HG03097 (cell line): ENCODE measurements at regions not wholly inside any gene's neighbourhood (a gene's known extent, or its start where the extent isn't known, plus 50 kb on each side); places are given as distances from the start of the nearest gene placed in this dataset.
"Not testable (repeated sequence)": the region's sequence is repeated elsewhere in the genome, so short reads cannot be mapped to it uniquely, and the experiment has no call there.

Source experiments
- ATAC-seq: cut with Tn5 transposase; IDR thresholded peaks from one replicate; pipeline ENCODE4 v1.9.1; 2021; ENCODE audit not compliant: unreplicated experiment, low FRiP score

GRCh38 chr3:4213420-4213819, 89.7 kb upstream of the SETMAR start:
- not testable (repeated sequence) for ATAC-seq

DNA sequence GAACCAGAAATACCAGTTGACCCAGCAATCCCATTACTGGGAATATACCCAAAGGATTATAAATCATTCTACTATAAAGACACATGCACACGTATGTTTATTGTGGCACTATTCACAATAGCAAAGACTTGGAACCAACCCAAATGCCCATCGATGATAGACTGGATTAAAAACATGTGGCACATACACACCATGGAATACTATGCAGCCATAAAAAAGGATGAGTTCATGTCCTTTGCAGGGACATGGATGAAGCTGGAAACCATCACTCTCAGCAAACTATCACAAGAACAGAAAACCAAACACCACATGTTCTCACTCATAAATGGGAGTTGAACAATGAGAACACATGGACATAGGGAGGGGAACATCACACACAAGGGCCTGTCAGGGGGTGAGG, 86.2 kb upstream of the SETMAR start:
- not testable (repeated sequence) for ATAC-seq

DNA sequence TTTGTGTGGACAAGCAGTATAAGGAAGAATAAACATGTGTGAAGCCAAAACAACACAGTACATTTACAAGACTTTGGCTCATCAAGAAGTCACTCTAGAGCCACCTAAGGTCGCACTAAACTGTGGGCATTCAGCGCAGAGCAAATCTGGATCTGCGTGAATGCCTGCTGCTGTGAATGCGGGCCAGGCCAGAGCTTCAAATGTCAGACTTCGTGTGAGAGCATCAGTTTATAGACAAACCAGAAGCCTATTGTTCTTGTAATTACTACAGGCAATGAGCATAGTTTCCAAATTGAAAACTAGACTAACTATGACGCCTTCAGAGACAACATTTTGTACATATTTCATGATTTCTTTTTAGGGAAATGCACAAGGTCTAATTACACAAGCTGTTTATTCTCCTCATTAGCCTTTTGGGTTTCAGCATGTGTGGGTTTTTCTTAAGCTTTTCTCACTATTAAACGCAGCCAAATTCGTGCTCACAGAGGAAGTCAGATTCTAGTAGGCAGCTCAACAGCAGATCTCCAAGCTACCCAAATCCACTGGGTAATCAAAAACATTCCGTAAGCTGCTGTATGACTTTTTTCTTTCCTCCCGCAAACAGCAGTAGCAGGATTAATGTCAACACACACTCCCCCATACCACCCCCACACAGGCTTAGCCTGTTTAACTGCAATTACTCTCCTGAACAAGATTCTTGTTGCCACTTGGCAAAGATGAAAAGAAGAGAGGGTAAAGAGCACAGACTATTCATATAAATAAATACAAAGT, 84.5 kb upstream of the SETMAR start:
- ATAC-seq, result no peak

DNA sequence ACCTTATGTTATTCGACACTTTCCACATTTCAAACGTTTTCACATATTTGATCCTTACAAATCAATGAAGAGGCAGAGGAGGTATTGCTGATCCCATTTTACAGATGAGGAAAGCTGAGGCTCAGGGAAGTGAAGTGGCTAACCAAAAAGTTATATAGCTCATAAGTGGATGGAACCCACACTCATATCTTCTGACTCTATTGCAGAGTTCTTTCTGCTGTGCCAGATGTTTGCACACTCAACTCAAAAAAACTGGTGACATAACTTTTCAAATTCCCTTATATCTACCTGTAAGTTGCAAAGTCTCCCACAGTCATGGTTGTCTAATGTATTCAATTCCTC, 84.0 kb upstream of the SETMAR start:
- ATAC-seq, result no peak

GRCh38 chr3:4220065-4220464, 83.1 kb upstream of the SETMAR start:
- no peak for ATAC-seq

DNA sequence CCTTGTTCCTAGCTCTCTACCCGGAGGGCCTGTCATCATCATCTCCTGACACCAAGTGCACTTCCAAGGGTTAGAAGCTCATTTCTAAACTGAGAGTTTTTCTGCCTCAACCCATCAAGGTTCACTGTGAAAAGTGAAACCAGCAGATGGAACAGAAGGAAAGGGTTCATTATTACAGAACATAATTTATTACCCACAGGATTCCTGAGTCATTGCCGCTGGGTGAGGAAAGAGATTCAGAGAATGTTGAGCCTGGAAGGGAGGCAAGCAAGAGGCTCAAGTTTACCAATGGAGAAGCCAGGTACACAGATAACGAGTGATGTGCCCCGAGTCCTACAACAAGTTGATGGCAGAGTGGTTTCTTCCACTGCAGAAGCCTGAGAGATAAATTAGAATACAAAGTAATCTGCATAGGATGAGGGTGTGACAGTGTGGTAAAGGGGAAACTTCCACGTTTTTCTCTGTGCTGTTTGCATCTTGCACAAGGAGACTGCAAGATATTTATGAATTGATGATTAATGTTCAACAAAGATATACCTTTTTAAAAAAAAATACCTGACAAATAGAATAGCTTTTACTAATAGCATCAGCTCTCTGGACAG, 80.5 kb upstream of the SETMAR start:
- ATAC-seq, result no peak

DNA sequence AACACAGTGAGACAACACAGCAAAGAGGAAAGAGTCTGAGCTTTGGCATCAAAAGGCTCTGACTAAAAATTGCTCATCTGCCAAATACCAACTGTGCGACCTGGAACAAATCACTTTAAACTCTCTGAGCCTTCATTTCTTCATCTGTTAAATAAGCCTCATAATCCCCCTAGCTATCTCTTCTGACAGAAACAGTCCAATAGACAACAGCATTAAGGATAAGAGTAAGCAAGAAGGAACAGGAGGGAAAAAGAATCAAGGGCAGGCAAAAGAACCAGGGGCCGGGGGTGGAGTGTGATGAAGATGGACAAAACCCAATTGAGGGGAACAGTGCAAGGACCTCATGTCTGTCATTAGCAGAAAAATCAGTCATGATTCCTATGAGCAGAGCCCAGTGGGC, 79.4 kb upstream of the SETMAR start:
- no peak for ATAC-seq

GRCh38 chr3:4224331-4224730, 78.8 kb upstream of the SETMAR start:
- ATAC-seq, result no peak

- no peak for ATAC-seq
Measured at GRCh38 chr3:4225005-4225471, 78.1 kb upstream of the SETMAR start.

GRCh38 chr3:4228295-4228694, 74.9 kb upstream of the SETMAR start:
- ATAC-seq, result no peak

DNA sequence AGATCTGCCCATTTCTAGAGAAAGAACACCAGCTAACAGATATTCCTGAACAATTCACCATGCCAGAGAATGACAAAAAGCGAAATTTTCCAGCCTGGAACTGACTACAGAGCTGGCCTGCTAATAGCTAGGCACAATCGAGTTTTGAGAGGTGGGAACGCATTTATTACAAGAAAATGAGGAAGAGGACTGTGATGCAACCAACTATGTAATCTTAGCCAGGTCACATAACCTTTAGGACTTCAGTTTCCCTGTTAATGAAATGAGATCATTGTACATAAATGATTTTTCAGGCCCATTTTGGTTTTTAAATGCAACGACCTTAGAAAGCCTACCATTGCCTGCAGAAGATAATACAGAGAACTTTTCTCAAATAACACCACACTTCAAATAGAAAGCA, 72.1 kb upstream of the SETMAR start:
- ATAC-seq, result no peak

- ATAC-seq, result no peak
Measured at GRCh38 chr3:4232798-4233197, 70.4 kb upstream of the SETMAR start.

DNA sequence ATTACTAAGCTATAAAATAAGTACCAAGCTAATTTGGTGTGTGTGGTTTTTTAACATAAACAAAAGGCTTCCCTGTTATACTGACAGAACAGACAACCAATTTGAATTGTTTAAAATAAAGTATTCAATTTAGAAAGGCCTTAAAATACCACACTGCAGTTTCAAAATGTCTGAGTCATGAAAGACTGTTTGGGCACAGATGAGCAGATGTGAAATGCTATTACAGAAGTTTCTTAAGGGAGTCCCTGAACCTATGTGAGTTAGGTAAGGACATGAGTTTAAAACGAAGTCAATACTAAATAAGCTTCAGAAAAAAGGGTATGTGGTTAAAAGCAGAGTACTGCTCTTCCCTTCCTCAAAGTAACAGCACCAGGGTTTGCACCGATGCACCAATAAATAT, 69.7 kb upstream of the SETMAR start:
- ATAC-seq, result no peak

GRCh38 chr3:4234889-4235288, 68.3 kb upstream of the SETMAR start:
- no peak for ATAC-seq

- no peak for ATAC-seq
Measured at GRCh38 chr3:4235690-4236089, 67.5 kb upstream of the SETMAR start.

DNA sequence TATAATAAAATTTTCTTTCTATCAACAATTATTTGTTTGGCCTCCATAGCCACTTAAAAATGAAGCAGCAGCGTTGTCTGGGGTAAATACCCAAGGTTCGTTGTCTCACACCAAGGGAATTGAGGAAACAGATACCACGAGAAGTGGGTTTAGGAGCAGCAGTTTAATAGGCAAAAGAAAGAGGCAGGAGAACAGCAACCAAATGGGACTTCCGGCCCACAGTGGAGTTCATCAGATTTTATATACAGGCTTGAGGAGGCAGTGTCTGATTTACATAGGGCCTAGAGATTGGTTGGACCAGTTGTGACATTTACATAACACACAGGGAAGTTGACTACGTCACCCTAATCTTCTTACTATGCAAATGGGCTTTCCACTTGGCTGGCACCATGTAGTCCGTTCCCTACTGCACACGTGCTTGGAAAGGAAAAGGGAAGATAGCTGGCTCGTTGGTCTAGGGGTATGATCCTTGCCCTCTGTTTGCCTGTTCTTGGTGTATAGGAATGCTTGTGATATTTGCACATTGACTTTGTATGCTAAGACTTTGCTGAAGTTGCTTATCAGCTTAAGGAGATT, 61.5 kb upstream of the SETMAR start:
- ATAC-seq, result no peak

DNA sequence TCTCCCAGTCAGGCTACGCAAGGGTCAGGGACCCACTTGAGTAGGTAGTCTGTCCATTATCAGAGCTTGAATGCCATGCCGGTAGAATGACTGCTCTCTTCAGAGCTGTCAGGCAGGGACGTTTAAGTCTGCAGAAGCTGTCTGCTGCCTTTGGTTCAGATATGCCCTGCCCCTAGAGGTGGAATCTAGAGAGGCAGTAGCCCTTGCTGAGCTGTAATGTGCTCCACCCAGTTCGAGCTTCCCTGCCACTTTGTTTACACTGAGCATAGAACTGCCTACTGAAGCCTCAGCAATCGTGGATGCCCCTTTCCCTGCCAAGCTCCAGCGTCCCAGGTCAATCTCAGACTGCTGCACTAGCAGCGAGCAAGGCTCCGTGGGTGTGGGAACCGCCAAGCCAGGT, 57.5 kb upstream of the SETMAR start:
- ATAC-seq, result no peak

DNA sequence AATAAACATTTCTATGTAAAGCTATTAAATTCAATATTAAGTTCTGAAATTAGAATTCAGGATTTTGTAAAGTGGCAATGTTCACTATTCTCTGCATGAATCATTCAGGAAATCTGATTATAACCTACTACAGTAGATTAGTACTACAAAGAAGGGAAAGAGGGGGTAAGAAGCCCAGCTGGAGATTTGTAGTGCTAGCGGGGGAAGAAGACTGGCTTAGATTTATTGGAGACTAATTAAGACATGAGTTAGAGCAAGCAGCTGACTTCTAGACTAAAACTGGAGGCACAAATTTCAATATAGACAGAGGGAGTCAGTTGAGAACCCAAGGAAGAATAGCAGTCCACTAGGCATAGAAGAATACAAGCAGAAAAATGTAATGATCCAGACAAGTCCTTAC, 55.8 kb upstream of the SETMAR start:
- ATAC-seq, result no peak

- no peak for ATAC-seq
Measured at GRCh38 chr3:4250064-4250463, 53.1 kb upstream of the SETMAR start.

- no peak for ATAC-seq
Measured at GRCh38 chr3:4251412-4251811, 51.8 kb upstream of the SETMAR start.

- not testable (repeated sequence) for ATAC-seq
Measured at GRCh38 chr3:4253072-4253832, 49.9 kb upstream of the SETMAR start.
